GM19438 (cell line): ENCODE measurements at regions not wholly inside any gene's neighbourhood (a gene's known extent, or its start where the extent isn't known, plus 50 kb on each side); places are given as distances from the start of the nearest gene placed in this dataset.
"Not testable (repeated sequence)": the region's sequence is repeated elsewhere in the genome, so short reads cannot be mapped to it uniquely, and the experiment has no call there.

Source experiments
- ATAC-seq: cut with Tn5 transposase; IDR thresholded peaks from one replicate; pipeline ENCODE4 v1.9.1; 2021; ENCODE audit warnings: low read depth; ENCODE audit not compliant: unreplicated experiment

DNA sequence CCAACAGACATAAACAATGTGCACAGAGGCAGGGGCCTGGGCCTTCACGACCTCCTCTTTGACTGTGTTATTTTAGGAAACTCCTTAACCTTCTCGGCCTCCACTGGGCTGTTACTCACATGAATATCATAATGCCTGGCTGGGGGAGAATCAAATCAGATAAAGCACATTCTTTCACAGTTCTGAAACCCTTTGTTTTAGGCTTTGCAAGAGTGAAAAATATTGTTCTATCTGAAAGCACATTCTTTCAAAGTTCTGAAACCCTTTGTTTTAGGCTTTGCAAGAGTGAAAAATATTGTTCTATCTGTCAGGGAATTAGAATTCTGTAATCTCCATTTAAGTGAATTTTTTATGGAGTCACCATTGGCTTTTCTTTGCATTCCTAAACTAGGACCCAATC, 50.7 kb upstream of the SYNDIG1 start:
- no peak for ATAC-seq

DNA sequence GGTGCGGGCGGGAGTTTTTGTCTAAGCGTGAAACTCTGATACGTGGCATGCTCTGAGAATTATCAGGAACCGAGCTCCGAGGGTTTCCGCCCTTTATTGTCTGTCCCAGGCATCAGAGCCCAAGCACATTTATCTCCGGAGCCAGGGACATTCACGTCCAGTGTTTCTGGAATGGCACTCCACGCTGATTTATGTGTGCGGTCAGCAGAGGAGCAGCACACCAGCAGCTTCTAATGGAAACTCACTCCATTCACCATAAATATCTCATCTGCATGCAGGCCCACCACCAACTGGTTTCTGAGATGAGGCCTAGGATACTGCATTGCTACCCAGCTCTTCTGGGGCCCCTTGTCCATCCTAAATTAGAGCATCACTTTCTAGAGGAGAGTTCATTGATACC, 51.9 kb upstream of the SYNDIG1 start:
- no peak for ATAC-seq

DNA sequence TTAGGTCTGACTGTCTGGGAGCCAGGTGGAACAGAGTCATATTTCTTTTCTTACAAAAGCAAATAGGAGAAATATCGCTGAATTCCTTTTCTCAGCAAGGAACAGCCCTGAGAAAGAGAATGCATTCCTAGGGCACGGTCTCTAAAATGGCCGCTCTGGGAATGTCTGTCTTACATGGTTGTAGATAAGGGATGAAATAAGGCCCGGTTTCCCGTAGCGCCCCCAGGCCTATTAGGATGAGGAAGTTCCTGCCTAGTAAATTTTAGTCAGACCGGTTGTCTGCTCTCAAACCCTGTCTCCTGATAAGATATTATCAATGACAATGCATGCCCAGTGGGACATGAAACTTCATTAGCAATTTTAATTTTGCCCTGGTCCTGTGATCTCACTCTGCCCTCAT, 54.0 kb upstream of the SYNDIG1 start:
- not testable (repeated sequence) for ATAC-seq

DNA sequence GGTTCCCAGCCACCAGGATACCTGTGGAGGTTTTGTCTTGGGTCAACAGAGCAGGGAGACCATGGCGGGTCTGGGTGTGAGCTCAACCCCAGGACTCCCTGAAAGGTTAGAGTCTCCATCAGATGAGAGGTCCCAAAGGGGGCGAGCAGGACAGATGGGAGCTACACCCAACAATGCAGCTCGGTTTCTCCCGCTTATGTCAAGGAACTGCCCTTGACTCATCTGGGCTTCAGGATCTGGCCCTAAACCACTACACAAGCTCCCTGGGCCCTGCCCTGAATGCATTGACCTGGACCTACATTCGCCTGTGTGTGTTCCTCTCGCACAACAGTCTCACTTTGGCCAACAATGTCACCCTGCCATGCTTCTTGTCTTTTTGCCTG, 57.6 kb upstream of the SYNDIG1 start:
- ATAC-seq, result no peak

DNA sequence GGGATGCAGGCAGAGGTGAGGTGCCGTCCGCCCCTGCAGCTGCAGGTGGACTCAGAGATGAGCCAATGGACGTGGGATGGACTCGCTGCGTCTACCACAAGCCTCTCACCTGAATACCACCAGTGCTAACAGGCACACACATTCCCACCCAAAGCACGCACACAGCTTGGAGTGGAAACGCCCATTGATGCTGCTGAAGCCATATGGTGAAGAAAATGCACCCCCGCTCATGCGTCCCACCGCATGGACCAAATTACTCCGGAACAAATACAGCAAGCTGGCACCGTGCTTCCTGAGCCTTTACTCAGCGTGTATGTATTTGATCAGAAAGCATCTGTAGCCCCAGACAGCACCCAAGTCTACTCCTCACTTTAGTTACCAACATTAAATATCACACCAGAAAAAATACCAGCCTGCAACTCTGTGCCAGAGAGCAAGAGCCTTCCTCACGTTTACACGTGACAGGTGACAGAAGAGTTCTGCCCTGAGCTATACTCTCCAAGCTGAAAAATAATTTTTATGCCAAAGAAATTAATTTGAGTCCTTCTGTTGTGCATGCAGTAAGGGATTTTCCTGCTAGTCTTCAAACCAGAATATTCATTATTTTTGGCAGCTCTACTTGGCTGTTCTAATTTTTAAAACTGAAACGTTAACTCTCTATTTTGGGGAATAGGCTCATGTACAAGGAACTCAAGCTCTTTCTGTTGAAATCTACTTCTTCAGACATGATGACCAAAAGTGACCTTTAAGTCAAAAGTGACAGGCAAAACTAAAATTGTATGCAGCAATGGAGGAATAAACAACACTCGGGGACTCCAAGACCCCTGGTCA, 58.2 kb upstream of the SYNDIG1 start:
- ATAC-seq, result no peak

DNA sequence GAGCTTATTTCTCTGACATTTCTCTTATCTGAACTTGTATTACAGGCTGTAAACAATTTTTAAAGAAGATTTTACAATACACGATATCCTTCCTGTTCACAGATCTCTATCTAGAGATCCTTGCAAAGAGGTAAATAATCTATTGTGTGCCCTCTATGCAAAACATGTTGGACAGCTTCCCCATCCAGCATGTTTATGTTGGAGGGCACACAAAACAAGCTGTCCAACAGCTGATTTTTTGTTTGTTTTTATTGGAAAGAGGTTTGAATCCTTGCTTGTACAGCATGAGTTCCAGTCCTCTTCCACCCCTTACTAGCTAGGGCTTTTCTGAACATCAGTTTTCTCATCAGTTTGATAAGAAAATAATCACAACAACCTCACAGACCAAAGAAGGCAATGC, 62.3 kb upstream of the SYNDIG1 start:
- no peak for ATAC-seq

DNA sequence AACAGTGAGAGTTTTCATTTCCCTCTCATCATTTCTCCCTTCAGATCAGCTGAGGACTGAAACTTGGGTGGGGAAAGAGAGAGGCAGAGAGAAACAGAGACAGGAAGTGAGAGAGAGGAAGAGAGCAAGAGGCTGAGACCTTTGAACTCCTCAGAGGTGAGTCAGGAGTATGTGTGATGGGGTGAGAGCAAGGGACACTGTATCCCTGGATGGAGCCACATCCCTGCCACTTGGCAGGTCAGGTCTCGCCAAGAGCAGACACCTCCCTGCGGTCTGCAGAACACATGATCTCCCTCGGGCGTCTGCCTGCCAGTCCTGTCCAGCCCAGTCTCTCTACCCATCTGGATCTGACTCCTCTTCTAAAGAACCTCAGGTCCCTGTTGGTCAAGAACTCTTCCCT, 62.7 kb upstream of the SYNDIG1 start:
- ATAC-seq, result no peak

DNA sequence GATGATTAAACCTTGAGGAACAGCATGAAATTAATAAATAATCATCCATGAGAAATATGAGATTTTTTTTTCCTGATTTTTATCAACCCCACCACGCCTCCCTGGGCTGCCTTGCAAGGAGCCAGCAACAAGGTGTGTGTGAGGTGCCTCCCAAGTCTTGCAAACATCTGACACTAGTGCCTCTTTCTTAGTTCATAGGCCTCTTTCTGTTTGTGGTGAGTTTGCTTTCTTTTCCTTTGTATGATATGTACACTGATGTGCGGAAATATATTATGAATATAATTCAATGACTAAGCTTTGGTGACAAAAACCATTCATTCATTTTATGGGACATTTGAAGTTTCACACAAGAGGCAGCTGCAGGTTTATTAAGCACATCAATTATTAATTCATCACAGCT, 63.2 kb upstream of the SYNDIG1 start:
- ATAC-seq, result no peak

DNA sequence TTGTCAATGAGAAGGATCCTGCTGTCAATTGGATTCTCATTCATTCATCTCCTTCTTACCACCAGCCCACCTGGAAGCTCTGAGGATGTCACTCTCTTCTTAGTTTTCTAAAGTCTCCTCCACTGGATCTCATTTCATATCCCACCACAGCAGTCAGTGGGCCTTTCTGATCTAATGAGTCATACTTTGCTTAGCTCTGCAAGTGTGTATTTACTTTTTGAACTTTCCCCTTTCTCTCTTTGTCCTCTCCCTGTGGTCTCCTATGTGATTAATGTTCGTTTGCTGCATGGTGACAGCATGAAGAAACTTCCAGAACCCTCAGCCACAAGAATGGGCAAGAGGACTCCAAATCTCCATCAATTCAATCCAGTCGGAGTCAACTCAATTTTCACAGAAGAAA, 63.6 kb upstream of the SYNDIG1 start:
- no peak for ATAC-seq

DNA sequence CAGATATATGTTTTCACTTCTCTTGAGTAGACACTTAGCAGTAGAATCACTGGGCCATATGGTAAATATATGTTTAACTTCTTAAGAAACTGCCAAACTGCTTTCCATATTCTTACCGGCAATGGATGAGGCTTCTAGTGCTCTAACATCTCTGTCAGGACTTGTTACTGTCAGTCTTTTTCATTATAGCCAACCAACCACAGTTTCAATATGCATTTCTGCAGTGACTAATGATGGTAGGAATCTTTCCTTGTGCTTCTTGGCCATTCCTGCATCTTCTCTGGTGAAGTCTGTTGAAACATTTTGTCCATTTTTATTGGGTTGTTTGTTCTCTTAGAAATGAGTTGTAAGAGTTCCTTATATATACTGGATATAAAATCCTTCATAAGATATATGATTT, 66.0 kb upstream of the SYNDIG1 start:
- no peak for ATAC-seq

DNA sequence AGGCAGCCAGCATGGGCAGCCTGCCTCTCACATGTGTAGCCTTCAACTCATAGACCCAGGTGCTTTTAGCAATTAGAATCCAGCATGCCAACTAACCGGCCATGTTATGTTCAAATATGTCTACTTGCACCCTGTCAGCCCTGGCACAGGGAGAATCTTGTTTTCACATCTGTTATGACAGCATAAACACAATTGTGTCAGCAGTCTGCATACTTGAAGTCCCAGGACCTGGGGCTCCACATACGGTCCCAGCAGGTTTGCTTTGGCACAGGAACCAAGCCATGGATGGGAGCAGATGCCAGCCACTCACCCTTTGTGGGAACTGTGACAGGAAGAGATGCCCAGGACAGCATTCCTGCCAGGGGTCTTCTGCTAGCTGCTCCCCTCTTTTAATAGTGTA, 67.2 kb upstream of the SYNDIG1 start:
- ATAC-seq, result no peak

DNA sequence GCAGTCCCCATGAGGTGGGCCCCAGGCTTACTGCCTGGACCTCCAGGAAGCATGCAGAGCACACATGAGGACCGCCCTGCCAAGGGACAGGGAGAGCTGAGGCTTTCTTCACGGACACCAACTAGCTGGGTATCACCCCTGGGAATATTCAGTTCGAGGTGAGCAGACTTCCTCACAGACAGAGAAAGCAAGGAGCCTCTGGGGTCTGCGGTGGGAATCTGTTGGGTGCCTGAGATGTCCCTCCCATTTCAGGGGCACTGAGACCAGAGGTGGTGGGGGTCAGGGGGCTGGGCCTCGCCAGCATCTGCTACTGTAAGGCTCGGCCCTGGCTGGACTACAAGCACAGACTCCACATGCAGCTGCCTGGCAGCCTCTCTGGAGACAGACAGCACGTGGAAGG, 74.3 kb upstream of the SYNDIG1 start:
- no peak for ATAC-seq

DNA sequence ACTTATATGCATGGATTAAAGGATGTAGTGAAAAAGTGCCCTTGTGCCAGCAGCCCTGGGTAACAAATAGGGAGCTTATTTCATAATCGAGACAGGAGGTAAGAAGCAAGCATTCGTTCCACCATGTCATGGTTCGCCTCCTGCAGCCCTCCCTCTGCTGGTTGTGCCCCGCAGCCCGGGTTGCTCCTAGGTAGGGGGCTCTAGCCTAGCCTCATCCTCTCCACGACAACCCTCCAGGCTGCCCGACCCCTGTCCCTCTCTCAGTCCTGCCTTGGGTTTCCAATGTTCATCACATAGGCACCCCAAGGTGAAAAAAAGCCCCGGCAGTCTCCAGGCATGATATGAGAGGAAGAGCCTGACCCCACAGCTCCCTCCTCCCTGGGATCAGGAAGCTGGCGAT, 75.5 kb upstream of the SYNDIG1 start:
- ATAC-seq, result no peak

DNA sequence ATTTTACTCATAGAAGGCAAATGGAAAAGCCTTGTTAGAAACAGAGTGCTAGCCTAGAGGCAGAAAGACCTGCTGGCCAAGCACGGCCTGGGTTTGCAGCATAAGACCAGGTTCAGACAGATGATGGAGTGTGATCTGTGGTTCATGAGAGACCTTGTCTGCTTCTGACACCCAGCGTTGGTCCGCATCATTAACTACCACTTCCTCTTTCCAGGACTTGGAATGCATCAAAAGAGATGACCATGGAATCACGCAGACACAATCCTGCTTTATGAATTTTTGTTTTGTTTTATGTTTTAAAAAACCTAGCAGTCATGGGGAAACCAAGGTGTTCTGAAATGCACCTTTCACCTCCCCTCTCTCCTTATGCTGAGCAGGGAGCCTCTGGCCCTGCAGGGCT, 76.8 kb upstream of the SYNDIG1 start:
- no peak for ATAC-seq

DNA sequence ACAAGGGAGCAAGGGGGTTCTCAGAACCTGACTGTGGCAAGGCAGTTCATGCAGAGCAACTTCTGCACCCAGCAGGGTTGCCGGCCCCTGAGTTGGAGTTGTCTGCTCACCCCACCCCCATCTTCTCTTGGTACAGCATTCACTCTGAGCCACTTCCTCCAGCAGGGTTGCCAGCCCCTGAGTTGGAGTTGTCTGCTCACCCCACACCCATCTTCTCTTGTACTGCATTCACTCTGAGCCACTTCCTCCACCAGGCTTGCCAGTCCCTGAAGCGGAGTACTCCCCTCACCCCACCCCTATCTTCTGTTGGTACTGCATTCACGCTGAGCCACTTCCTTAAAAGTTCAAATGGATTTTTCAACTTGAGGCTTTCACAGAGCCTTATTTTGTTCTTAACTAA, 79.7 kb upstream of the SYNDIG1 start:
- ATAC-seq, result no peak

DNA sequence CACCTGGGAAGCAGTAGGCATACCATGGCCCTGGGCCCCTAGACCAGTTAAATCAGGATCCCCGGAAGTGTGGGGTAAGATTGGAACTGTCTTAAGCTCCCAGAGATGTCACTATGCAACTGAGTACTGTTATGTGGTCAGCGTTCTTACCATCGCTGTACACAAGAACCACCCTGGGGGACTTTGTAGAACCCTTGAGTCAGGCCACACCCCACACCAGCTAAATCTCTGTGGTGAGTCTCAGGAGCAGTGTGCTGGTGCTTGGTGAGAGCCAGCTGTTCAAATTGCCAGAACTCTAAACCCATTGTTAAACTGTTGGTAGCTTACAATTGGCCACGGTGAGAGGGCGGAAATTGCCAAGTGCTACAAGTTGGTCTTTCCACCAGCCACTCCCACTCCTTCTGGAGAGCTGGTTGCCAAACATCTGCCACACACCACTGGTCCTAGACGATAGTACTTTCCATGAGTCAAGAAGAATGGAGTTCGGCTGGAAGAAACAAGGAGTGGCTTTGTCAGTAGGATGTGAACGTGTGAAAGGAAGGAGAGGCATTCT, 80.5 kb upstream of the SYNDIG1 start:
- no peak for ATAC-seq

DNA sequence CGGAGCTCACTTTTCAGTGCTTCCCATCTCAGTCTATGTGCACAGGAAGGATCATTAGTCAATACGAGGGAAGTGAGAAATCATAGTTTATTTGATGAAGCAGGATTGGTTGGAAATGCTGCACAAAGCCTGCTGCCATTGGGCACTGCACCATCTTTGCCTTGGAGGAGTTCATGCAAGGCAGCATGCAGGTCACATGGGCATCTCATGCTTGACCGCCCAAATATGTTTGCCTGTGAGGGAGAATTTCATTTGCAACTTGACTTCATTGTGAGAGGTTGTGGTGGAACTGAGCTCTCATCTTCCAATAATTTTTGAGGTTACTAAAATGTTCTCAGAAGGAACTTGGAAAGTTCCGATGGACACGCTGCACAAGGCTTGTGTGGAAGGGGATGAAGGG, 83.9 kb upstream of the SYNDIG1 start:
- ATAC-seq, result no peak

DNA sequence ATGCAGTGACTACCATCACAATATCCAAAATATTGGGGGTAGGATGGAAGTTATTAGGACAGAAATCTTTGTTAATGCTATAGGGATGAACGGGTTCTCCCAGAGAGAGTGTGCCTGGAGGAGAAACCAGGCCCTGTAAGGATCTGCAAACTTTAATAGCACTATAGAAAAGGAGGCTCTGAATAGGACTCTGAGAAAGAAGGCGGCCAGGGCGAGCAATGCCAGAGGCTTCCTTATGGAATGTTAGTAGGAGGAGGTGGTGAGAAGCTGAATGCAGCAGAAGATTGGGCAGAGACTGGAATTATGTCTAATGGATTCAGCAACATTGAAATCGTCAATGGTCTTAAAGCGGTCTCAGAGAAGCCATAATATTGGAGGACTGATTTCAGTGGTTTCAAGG, 84.6 kb upstream of the SYNDIG1 start:
- no peak for ATAC-seq

DNA sequence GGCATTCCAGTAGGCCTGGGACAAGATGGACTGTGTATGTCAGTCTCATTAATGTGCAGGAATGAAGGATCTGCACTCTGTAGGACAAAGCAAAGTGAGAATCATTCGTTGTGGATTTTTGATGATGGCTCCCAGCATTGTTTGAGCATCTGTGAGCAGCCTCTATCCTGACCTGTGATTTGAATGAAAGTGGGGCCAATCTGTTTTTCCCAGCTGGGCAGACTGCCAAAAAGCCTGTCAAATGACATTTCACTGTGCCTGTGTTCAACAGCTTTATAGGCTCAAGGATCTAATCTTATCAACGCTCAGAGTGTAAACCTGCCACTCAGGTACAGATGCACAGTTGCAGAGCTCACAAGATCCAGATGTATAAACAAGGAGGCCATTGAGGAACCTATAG, 86.7 kb upstream of the SYNDIG1 start:
- ATAC-seq, result no peak

DNA sequence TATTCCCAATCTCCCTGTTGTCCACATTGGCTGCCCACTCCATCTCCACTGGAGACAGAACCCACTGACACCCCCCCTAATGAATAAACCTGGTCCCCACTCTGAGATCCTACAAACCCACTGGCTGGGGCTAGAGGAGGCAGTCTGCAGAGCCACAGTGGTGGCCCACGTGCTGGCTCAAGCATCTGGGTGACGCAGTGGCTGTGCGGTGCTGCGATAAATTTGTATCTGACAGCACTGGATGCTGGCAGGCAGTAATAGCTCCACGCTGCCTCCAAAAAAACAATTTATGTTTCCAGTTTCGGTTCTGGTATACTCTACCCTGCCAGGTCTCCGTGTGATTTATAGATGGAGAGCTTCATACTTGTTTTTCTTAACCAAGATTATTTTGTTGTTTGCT, 87.1 kb upstream of the SYNDIG1 start:
- ATAC-seq, result no peak

DNA sequence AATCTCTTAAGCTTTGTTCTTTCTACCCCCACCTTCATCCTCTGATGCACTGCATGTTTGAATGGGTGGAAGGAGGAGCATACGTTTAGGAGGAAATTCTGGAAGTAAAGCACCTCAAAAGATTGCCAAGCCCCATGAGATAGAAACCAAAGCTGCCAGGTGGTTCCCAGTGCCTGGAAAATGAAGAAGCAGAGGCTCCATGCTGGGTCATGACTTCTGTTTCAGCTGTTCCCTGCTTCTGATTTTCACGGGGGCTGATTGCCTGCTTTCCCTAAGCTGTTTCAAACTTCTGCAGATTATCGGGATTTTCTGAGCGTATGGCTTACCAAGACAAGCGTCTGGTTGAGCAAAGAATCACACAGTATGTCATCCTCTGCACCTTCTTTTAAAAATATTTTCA, 87.5 kb upstream of the SYNDIG1 start:
- no peak for ATAC-seq

DNA sequence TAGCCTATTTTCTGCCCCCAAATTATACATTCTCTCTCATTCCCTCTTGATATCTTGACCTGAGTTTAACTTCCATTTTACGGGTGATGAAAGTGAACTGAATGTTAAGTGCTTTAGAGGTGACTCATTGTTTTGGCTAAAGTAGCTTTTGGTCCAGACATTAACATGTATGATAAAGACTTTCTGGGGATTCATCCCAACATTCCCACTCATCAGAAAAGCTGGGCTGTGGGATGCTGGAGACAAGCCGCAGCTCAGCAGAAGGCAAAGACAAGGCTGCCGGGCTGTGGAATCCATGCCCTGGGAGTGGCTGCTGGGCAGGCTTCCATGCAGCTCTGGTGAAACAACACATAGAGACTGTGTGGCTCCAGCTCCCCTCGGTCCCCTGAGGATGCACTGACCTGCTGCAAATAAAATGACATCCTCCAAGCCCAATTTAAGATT, 89.9 kb upstream of the SYNDIG1 start:
- ATAC-seq, result no peak
